Activated B cell treated with CpG ODN at 0.5 μM for 24 hours (primary cell): ENCODE measurements at regions not wholly inside any gene's neighbourhood (a gene's known extent, or its start where the extent isn't known, plus 50 kb on each side); places are given as distances from the start of the nearest gene placed in this dataset.

Experiments used
- ATAC-seq: fragments of 200-7000 bp; cut with Tn5 transposase; one replicate; pipeline ENCODE4 v1.10.0; 2021; ENCODE audit warnings: low read depth, mild to moderate bottlenecking, moderate library complexity
- CTCF ChIA-PET: fragments of 350-600 bp; sonication (Branson Sonifier 250); formaldehyde crosslinking; loops from one replicate; lab custom pipeline; 2021; ENCODE audit warnings: antibody characterized with exemption; lab: Charles Lee
- POLR2A ChIA-PET: fragments of 350-600 bp; sonication (Branson Sonifier 250); formaldehyde crosslinking; loops from one replicate; lab custom pipeline; 2021; ENCODE audit warnings: antibody characterized with exemption; lab: Charles Lee
- DNase-seq: peaks from one replicate; pipeline ENCODE4 v3.0.0; 2022
- H3K27ac Mint-ChIP-seq: one replicate; pipeline ENCODE4 v1.8.0; 2020; ENCODE audit warnings: mixed read lengths
- H3K27me3 Mint-ChIP-seq: one replicate; pipeline ENCODE4 v1.8.0; 2021; ENCODE audit warnings: mixed read lengths
- H3K36me3 Mint-ChIP-seq: one replicate; pipeline ENCODE4 v1.8.0; 2021; ENCODE audit warnings: low read depth, mixed read lengths
- H3K4me1 Mint-ChIP-seq: one replicate; pipeline ENCODE4 v1.8.0; 2021; ENCODE audit warnings: mixed read lengths
- H3K4me3 Mint-ChIP-seq: one replicate; pipeline ENCODE4 v1.8.0; 2020; ENCODE audit warnings: mild to moderate bottlenecking, mixed read lengths
- H3K9me3 Mint-ChIP-seq: one replicate; pipeline ENCODE4 v1.8.0; 2020; ENCODE audit warnings: mixed read lengths
- CTCF ChIP-seq: fragments of 200-600 bp; IDR thresholded peaks from one replicate; pipeline ENCODE4 v1.8.0; 2022; ENCODE audit warnings: antibody characterized with exemption, mild to moderate bottlenecking
- intact Hi-C: fragments of 100-400 bp; cut with micrococcal nuclease; formaldehyde crosslinking; loops from one replicate; pipeline ENCODE4 v1.15.1; 2024

- ChIA-PET CTCF (no interaction called here), POLR2A (no interaction called here)
- no peak overlapping the region for H3K4me3 Mint-ChIP-seq
- no peak for ATAC-seq
- no peaks in the 10 kb centered on the region for H3K9me3 Mint-ChIP-seq
- H3K27me3 Mint-ChIP-seq, result no peaks in the 10 kb centered on the region
- no peaks in the 10 kb centered on the region for H3K4me1 Mint-ChIP-seq
- H3K27ac Mint-ChIP-seq, result no peak overlapping the region
- no peaks in the 10 kb centered on the region for H3K36me3 Mint-ChIP-seq
- no peak for DNase-seq
- no peak for TF ChIP-seq CTCF
- intact Hi-C loops, result no loop called here
Measured at GRCh38 chr1:224856973-224857372, 72.5 kb upstream of the DNAH14 start.

GRCh38 chr1:224859651-224860050 is 69.8 kb upstream of the DNAH14 start:
- Mint-ChIP-seq H3K27ac (no peak overlapping the region), H3K4me3 (no peak overlapping the region), H3K9me3 (no peaks in the 10 kb centered on the region), H3K36me3 (no peaks in the 10 kb centered on the region), H3K27me3 (no peaks in the 10 kb centered on the region), H3K4me1 (no peaks in the 10 kb centered on the region)
- no peak for ATAC-seq
- CTCF ChIA-PET, result no interaction called here
- DNase-seq, result no peak
- POLR2A ChIA-PET, result no interaction called here
- intact Hi-C loops, result no loop called here
- no peak for TF ChIP-seq CTCF

- no peaks in the 10 kb centered on the region for H3K27me3 Mint-ChIP-seq
- H3K36me3 Mint-ChIP-seq, result no peaks in the 10 kb centered on the region
- TF ChIP-seq CTCF, result no peak
- H3K9me3 Mint-ChIP-seq, result peaks cover 2% of the 10 kb centered on the region
- no peak for DNase-seq
- ChIA-PET CTCF (no interaction called here), POLR2A (no interaction called here)
- no peak overlapping the region for H3K4me3 Mint-ChIP-seq
- no peaks in the 10 kb centered on the region for H3K4me1 Mint-ChIP-seq
- intact Hi-C loops, result no loop called here
- no peak for ATAC-seq
- H3K27ac Mint-ChIP-seq, result no peak overlapping the region
Measured at GRCh38 chr1:224860488-224861338, 68.8 kb upstream of the DNAH14 start.

GRCh38 chr1:224861339-224861716 is 68.1 kb upstream of the DNAH14 start:
- peaks cover 3% of the 10 kb centered on the region for H3K9me3 Mint-ChIP-seq
- no peak overlapping the region for H3K4me3 Mint-ChIP-seq
- no peak for DNase-seq
- intact Hi-C loops, result no loop called here
- ChIA-PET POLR2A (interaction anchor here (0.7 kb wide), 1 partner anchor 1353 kb away, joined by 3 read pairs; no protein-coding TSS in a partner anchor), CTCF (no interaction called here)
- no peak overlapping the region for H3K27ac Mint-ChIP-seq
- no peak for ATAC-seq
- H3K4me1 Mint-ChIP-seq, result no peaks in the 10 kb centered on the region
- no peaks in the 10 kb centered on the region for H3K36me3 Mint-ChIP-seq
- TF ChIP-seq CTCF, result no peak
- no peaks in the 10 kb centered on the region for H3K27me3 Mint-ChIP-seq

- Mint-ChIP-seq H3K36me3 (no peaks in the 10 kb centered on the region), H3K9me3 (peaks cover 3% of the 10 kb centered on the region), H3K27me3 (no peaks in the 10 kb centered on the region), H3K4me3 (no peak overlapping the region), H3K27ac (no peak overlapping the region), H3K4me1 (no peaks in the 10 kb centered on the region)
- no peak for DNase-seq
- ATAC-seq, result no peak
- POLR2A ChIA-PET, result no interaction called here
- TF ChIP-seq CTCF, result no peak
- intact Hi-C loops, result no loop called here
- CTCF ChIA-PET, result no interaction called here
Measured at GRCh38 chr1:224863486-224863885, 66.0 kb upstream of the DNAH14 start.
